ENCODE measurements at regions not wholly inside any gene's neighbourhood (a gene's known extent, or its start where the extent isn't known, plus 50 kb on each side); places are given as distances from the start of the nearest gene placed in this dataset.

DNA sequence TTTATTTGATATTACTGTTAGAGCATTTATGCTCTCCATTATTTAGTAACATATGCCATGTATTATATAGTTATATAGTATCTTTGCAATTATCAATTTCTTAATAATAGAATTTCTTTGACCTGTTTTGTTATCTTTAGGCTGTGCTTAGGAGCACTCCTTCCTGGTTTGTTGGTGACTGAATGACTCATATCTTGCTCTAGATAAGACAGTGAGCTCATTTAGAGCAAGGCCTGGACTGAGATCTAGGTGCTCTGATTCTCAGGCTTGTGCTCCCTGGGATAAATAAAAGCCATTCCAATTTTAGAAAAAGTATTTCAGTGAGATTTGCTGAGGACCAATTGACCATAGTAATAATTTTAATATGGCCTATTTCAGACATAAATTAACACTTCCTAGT lies 951.2 kb downstream of the FLRT2 start:
- H3K36me3 ChIP-seq (ENCODE audit: control insufficient read depth, low read length) = no peaks in the 10 kb centered on the region
- H3K4me1 ChIP-seq (ENCODE audit: control insufficient read depth, low read length) = no peaks in the 10 kb centered on the region
- no peak overlapping the region for H3K4me3 ChIP-seq (ENCODE audit: low read length)
- H3K27ac ChIP-seq (ENCODE audit: low read depth, low read length) = no peak overlapping the region
- H3K79me2 ChIP-seq (ENCODE audit: control insufficient read depth, low read length) = no peaks in the 10 kb centered on the region
- H3K27me3 ChIP-seq (ENCODE audit: control insufficient read depth, low read length) = no peaks in the 10 kb centered on the region
- H3K9me3 ChIP-seq (ENCODE audit: control insufficient read depth, insufficient read depth, low read length) = no peaks in the 10 kb centered on the region
- H3K4me2 ChIP-seq (ENCODE audit: low read length) = no peak overlapping the region
- TF ChIP-seq, protein P1, sequence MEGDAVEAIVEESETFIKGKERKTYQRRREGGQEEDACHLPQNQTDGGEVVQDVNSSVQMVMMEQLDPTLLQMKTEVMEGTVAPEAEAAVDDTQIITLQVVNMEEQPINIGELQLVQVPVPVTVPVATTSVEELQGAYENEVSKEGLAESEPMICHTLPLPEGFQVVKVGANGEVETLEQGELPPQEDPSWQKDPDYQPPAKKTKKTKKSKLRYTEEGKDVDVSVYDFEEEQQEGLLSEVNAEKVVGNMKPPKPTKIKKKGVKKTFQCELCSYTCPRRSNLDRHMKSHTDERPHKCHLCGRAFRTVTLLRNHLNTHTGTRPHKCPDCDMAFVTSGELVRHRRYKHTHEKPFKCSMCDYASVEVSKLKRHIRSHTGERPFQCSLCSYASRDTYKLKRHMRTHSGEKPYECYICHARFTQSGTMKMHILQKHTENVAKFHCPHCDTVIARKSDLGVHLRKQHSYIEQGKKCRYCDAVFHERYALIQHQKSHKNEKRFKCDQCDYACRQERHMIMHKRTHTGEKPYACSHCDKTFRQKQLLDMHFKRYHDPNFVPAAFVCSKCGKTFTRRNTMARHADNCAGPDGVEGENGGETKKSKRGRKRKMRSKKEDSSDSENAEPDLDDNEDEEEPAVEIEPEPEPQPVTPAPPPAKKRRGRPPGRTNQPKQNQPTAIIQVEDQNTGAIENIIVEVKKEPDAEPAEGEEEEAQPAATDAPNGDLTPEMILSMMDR (IDR thresholded peaks at IDR 0.05; ENCODE audit: low read depth, low read length, poor library complexity, severe bottlenecking) = no peak
- no peak for TF ChIP-seq EZH2phosphoT487 (IDR thresholded peaks at IDR 0.05; ENCODE audit: borderline replicate concordance, low read length)
- no peaks in the 10 kb centered on the region for H3K9me2 ChIP-seq (replicated peaks; ENCODE audit: control insufficient read depth, low read length)
- H4K20me1 ChIP-seq (ENCODE audit: control insufficient read depth, insufficient read depth, low read depth, low read length) = no peaks in the 10 kb centered on the region
- no peaks in the 10 kb centered on the region for H3F3A ChIP-seq (ENCODE audit: control insufficient read depth, insufficient read depth)

DNA sequence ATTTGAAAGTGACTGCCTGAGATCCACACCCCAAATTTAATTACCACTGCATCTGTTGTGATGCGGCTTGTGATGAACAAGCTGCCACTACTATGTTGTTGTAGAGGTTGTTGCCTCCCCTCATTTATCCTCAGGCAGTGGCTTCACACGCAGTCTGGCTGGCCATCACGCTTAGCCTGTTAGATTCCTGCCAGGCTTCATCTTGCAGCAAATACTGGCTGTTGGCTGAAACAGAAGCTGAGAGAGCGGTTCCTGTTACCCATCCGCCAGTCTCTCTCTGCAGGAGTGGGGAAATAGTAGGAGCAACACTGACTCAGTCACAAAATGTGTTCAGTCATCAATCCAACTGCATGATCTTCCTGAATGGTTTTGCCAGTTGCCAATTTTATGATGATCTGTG lies 934.4 kb downstream of the FLRT2 start:
- no peaks in the 10 kb centered on the region for H3K36me3 ChIP-seq (ENCODE audit: control insufficient read depth, low read length)
- H3K4me3 ChIP-seq (ENCODE audit: low read length) = no peak overlapping the region
- no peaks in the 10 kb centered on the region for H3K27me3 ChIP-seq (ENCODE audit: control insufficient read depth, low read length)
- no peaks in the 10 kb centered on the region for H3F3A ChIP-seq (ENCODE audit: control insufficient read depth, insufficient read depth)
- no peaks in the 10 kb centered on the region for H3K9me3 ChIP-seq (ENCODE audit: control insufficient read depth, insufficient read depth, low read length)
- H3K9me2 ChIP-seq (replicated peaks; ENCODE audit: control insufficient read depth, low read length) = no peaks in the 10 kb centered on the region
- H3K4me2 ChIP-seq (ENCODE audit: low read length) = no peak overlapping the region
- no peaks in the 10 kb centered on the region for H4K20me1 ChIP-seq (ENCODE audit: control insufficient read depth, insufficient read depth, low read depth, low read length)
- TF ChIP-seq, protein P1 (IDR thresholded peaks at IDR 0.05; ENCODE audit: low read depth, low read length, poor library complexity, severe bottlenecking) = no peak
- no peak for TF ChIP-seq EZH2phosphoT487 (IDR thresholded peaks at IDR 0.05; ENCODE audit: borderline replicate concordance, low read length)
- H3K79me2 ChIP-seq (ENCODE audit: control insufficient read depth, low read length) = no peaks in the 10 kb centered on the region
- H3K27ac ChIP-seq (ENCODE audit: low read depth, low read length) = no peak overlapping the region
- no peaks in the 10 kb centered on the region for H3K4me1 ChIP-seq (ENCODE audit: control insufficient read depth, low read length)

DNA sequence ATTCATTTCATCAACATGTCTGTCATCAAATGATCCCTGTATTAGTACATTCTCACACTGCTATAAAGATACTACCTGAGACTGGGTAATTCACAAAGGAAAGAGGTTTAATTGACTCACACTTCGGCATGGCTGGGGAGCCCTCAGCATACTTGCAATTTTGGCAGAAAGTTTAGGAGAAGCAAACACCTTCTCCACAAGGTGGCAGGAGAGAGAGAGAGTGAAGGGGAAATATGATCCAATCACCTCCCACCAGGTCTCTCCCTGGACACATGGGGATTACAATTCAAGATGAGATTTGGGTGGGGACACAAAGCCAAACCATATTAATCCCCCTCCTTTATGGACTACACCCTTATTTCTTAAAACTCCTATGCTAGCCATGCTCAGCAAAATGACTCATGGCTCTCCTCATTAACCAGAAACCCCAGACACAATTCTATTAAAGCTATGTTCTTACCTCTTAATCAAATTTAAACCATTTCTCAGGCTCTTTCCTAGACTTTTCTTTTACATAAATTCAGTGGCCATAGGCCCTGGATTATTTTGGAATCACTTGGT lies 932.3 kb downstream of the FLRT2 start:
- Histone ChIP-seq H3K79me2 (ENCODE audit: control insufficient read depth, low read length) (no peaks in the 10 kb centered on the region), H4K20me1 (ENCODE audit: control insufficient read depth, insufficient read depth, low read depth, low read length) (no peaks in the 10 kb centered on the region), H3K9me3 (ENCODE audit: control insufficient read depth, insufficient read depth, low read length) (no peaks in the 10 kb centered on the region), H3K27me3 (ENCODE audit: control insufficient read depth, low read length) (no peaks in the 10 kb centered on the region), H3K4me3 (ENCODE audit: low read length) (no peak overlapping the region), H3K9me2 (replicated peaks; ENCODE audit: control insufficient read depth, low read length) (no peaks in the 10 kb centered on the region), H3K27ac (ENCODE audit: low read depth, low read length) (no peak overlapping the region), H3K36me3 (ENCODE audit: control insufficient read depth, low read length) (no peaks in the 10 kb centered on the region), H3K4me1 (ENCODE audit: control insufficient read depth, low read length) (no peaks in the 10 kb centered on the region), H3F3A (ENCODE audit: control insufficient read depth, insufficient read depth) (no peaks in the 10 kb centered on the region), H3K4me2 (ENCODE audit: low read length) (no peak overlapping the region)
- TF ChIP-seq EZH2phosphoT487 (IDR thresholded peaks at IDR 0.05; ENCODE audit: borderline replicate concordance, low read length) = no peak
- TF ChIP-seq, protein P1 (IDR thresholded peaks at IDR 0.05; ENCODE audit: low read depth, low read length, poor library complexity, severe bottlenecking) = peak; percentile 57
